ENCODE measurements at regions not wholly inside any gene's neighbourhood (a gene's known extent, or its start where the extent isn't known, plus 50 kb on each side); places are given as distances from the start of the nearest gene placed in this dataset.

DNA sequence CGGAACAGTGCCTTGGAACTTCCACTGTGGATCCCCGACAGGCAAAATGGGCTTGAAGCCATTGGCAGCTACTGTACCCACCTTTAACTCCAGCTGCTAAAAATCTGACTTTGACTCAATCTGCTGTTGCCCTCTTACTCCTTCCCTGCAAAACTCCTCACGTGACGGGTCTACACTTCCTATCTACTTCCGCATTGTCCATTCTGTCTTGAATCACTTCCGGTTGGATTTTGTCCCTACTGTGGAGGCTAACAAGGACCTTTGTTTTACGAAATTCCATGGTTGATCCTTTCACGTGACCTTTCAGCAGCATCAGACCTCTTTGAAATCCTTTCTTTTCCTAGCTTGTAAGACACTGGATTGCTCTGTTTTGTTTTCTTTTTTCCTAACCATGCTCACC is 268.4 kb downstream of the PRDM2 start:
- DNase-seq (ENCODE audit: low read depth in 2 of 2): no peak

DNA sequence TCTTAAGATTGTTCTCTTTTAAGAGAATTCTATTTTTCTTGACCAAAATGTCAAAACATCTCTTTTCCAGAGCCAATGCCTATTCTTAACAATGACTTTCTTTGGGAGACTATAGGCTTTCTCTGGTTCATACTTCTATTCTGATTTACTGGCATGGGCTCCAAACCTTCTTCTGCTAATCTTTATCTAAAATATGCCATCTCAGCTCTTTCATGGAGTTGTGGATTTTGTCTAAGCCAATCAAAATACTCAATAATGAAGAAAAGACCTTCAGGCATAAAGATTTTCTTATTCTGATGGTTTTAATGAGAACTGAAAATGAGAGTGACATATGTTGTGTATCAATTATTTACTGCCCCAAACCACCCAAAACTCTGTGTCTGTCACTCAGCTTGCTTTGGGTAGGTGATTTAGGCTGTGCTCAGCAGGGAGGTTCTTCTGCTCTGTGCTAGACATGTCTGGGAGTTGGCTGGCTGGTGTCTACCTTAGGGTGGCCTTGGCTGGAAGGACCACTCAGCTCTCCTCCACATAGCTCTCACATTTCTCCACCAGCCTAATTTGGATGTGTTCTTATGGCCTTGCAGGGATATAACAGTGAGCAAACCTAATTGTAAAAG is 270.8 kb downstream of the PRDM2 start:
- no peak for DNase-seq (ENCODE audit: low read depth in 2 of 2)

DNA sequence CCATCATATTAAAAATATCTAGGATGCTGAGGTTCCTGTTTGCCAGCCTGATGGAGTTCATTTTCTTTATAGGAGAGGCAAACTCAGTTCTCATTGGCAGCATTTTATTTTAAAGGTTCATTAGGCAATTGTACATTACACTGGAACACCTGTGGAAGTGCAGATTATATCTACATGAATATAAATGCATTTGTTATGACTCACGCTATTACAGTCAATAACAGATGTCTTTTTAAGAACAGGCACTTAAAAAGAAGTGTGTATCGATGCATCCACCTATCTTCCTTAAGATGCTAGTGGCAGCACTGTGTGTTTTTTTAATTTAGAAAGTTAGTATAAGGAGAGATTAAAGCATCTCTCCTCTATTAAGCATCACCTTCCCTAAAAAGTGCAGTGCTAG is 276.5 kb downstream of the PRDM2 start:
- DNase-seq (ENCODE audit: low read depth in 2 of 2): no peak

GRCh38 chr1:13981142-13981541 is 281.2 kb downstream of the PRDM2 start:
- DNase-seq (ENCODE audit: low read depth in 2 of 2): no peak

DNA sequence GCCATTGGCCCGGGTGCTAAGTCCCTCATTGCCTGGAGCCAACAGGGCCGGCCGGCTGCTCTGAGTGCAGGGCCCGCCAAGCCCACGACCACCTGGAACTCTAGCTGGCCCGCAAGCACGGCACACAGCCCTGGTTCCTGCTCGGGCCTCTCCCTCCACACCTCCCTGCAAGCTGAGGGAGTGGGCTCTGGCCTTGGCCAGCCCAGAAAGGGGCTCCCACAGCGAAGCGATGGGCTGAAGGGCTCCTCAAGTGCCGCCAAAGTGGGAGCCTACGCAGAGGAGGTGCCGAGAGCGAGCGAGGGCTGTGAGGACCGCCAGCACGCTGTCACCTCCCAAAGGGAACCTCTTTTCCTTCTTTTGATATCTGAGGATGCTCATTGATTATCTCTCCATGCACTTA is 283.4 kb downstream of the PRDM2 start:
- DNase-seq (ENCODE audit: low read depth in 2 of 2): no peak

DNA sequence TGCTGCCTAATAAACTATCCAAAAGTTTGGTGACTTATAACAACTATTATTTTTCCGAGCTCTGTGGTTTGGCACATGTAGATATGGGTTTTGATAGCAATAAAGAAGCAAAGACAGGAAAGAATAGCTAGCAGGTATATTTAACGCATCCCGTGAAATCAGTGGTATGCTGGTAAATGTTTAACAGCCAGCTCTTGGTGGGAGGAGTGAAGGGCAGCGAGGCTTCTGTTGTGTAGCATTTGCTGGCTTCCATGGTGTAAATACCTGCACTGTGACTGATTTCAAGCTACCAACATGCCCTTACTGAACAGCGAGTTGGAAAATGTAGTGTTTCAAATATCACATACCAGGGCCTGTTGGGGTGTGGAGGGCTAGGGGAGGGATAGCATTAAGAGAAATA is 291.0 kb downstream of the PRDM2 start:
- DNase-seq (ENCODE audit: low read depth in 2 of 2): no peak

- DNase-seq (ENCODE audit: low read depth in 2 of 2): no peak
Measured at GRCh38 chr1:13992489-13993285, 292.7 kb downstream of the PRDM2 start.

DNA sequence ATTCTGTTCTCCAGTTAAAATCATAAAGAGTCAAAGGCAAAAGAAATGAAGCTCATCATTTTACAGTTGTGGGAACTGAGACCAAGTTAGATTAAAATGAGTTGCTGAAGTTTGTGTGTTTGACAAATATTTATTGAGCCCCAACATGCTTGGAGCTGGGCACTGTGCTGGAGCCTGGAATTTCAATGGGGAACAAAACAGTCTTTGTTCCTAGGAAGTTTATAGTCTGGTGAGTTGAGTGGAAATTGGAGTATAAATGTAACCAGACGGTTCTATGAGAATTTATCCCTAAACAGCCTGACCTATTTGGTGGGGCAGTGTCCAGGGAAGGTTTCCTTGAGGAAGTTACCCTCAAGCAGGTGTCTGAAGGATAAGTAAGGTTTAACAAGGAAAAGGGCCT is 294.4 kb downstream of the PRDM2 start:
- no peak for DNase-seq (ENCODE audit: low read depth in 2 of 2)

GRCh38 chr1:13996334-13996733 is 296.3 kb downstream of the PRDM2 start:
- DNase-seq (ENCODE audit: low read depth in 2 of 2): no peak

- no peak for DNase-seq (ENCODE audit: low read depth in 2 of 2)
Measured at GRCh38 chr1:14003552-14003951, 303.6 kb downstream of the PRDM2 start.

- DNase-seq (ENCODE audit: low read depth in 2 of 2): no peak
Measured at GRCh38 chr1:14009582-14009981, 309.6 kb downstream of the PRDM2 start.

DNA sequence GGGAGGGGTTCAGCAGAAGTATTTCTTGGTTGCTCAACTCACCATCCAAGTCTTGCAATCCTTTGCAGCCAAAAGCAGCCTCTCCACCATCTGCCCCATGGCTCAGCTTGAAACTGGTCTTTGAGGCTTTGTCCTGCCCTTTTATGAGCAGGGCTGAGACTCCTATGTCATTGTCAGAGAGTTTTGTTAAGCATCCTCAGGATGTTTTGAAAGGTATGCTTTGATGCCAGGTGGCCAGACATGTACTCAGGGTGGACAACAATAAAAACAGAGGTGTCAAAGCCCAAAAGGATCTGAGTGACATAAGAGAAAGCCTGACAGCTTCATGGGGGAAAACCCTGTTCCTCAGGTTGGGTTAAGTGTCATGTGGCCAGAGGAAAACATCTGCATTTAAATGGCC is 310.5 kb downstream of the PRDM2 start:
- no peak for DNase-seq (ENCODE audit: low read depth in 2 of 2)

GRCh38 chr1:14011132-14011531 is 311.1 kb downstream of the PRDM2 start:
- DNase-seq (ENCODE audit: low read depth in 2 of 2): no peak

DNA sequence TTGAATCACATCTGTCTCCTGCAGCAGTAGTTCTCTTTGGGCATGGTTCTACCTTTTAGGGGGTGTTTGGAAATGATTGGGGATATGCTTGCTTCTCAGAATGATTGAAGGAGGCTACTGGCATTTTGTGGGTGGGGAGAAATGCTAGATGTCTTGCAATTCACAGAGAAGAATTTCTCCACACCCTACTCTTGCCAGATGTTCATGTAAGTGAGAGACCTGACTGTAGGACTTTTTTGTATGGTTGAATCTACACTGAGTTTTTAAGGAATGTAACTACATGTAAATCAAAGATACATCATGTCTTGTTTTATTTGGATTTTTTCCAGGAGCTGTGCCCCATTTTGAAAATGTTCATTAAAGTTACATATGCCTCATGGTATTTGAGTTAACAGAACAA is 311.9 kb downstream of the PRDM2 start:
- no peak for DNase-seq (ENCODE audit: low read depth in 2 of 2)

DNA sequence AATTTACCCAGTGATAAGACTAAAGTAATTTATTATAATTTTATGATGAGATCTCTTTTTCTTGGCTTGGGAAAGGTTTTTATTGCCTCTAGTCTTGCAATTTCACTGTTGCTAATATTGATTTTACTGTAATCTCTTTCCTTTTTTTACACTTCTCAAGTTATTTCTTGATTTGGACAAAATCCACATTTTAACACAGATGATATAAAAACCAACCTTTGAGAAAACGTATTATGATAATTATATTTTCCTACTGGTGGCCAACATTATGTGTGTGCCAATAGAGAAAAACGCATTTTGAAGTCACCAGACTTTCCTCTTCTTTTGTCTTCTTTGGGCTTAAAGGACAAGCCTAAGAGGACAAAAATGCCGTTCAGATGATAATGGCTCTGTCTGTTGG is 314.9 kb downstream of the PRDM2 start:
- DNase-seq (ENCODE audit: low read depth in 2 of 2): no peak

DNA sequence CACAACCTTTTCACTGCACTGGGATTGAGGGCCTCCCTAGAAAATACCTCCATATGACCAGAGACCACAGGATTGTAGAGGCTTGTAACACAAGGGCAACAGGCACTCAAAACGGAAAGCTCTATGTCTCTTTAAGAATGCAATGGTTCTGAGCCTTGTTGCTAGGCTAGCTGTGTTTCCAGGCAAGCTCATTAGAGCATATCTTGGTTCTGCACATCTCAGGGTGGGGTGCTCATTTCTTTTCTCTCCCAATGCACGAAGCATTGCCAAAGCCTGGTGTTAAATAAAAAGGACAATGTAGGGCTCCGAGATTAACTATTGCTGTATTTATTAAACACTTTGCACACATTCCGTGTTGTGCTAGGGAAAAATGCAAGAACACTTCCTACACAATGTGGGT is 315.9 kb downstream of the PRDM2 start:
- no peak for DNase-seq (ENCODE audit: low read depth in 2 of 2)

- DNase-seq (ENCODE audit: low read depth in 2 of 2): no peak
Measured at GRCh38 chr1:14017531-14017961, 317.6 kb downstream of the PRDM2 start.

- no peak for DNase-seq (ENCODE audit: low read depth in 2 of 2)
Measured at GRCh38 chr1:14019461-14019860, 319.5 kb downstream of the PRDM2 start.

- DNase-seq (ENCODE audit: low read depth in 2 of 2): no peak
Measured at GRCh38 chr1:14020006-14020405, 320.0 kb downstream of the PRDM2 start.

DNA sequence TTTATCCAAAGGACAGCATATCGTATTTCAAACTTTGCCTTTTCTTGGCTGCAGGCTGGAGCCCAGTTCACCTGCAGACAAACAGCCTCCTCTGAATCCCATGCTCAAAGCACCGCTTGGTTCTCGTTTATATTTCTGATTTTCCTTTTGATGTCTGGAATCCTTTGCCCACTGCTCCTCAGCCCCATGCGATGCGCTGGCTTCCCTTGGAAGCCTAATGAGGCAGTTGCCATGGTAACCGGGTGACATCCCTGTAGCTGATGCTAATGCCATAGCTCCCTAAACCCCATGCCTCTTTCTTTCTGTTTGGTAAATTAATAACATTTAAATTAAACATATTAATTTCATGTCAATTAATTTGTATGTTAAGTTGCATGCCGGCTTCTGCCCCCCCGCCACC is 327.1 kb downstream of the PRDM2 start:
- DNase-seq (ENCODE audit: low read depth in 2 of 2): no peak

GRCh38 chr1:14031461-14031860 is 331.5 kb downstream of the PRDM2 start:
- DNase-seq (ENCODE audit: low read depth in 2 of 2): no peak

- DNase-seq (ENCODE audit: low read depth in 2 of 2): no peak
Measured at GRCh38 chr1:14034506-14034905, 334.5 kb downstream of the PRDM2 start.

DNA sequence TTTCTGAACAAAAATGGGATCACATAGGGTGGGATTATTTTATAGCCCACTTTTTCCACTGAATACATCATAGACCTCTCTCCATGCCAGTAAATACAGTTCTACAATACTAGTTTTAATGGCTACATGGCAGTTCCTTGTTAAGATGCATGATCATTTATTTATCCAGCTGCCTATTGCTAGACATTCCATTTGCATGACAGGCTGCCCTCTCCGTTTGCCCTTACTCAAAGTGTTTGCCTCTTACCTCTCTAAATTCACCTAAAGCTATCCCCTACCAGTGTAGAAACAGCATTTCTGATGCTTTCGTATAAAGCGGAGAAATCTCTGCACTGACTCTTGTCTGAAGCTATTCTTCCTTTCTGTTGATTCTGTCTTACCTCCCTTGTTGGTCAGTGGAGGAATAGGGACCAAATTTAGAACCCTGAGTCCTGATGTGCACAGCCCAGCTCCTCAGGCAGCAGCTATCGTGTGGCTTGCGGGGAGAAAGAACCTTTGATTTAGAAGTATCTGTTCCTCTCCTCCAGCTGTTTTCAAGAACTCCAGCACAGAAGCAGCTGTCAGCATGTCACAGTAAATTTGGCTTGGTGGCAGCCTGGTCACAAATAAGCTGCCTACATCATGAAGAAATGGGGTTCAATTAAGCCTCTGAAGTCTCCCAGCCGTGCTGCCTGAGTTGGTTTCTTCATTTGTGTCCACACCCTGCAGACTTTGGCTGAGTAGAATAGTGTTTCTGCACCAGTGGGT is 337.3 kb downstream of the PRDM2 start:
- no peak for DNase-seq (ENCODE audit: low read depth in 2 of 2)

Data from stimulated activated CD8-positive, alpha-beta memory T cell treated with anti-CD3 and anti-CD28 coated beads, Interleukin-2, amount 100 ng/mL, for 1 hour (primary cell).